ENCODE measurements at regions not wholly inside any gene's neighbourhood (a gene's known extent, or its start where the extent isn't known, plus 50 kb on each side); places are given as distances from the start of the nearest gene placed in this dataset.

- no peak for TF ChIP-seq CTCF (IDR thresholded peaks at IDR 0.05)
- no peak for TF ChIP-seq EZH2 (IDR thresholded peaks at IDR 0.05; ENCODE audit: borderline replicate concordance, insufficient read depth, low read depth, low read length, poor library complexity, severe bottlenecking)
These were observed 289.3 kb upstream of the CDH2 start for GRCh38 chr18:28466204-28466603.

Measured in B cell (primary cell).